WTC11 (cell line): ENCODE measurements at regions not wholly inside any gene's neighbourhood (a gene's known extent, or its start where the extent isn't known, plus 50 kb on each side); places are given as distances from the start of the nearest gene placed in this dataset.

Source experiments
- ATAC-seq: fragments of 200-7000 bp; cut with Tn5 transposase; 2 replicates; pipeline ENCODE4 v1.10.0; 2021; ENCODE audit warnings: mild to moderate bottlenecking, moderate library complexity
- CTCF ChIA-PET: fragments of 300-600 bp; sonication (Branson Sonifier 250); formaldehyde crosslinking; loops from one replicate; lab custom pipeline; 2021; ENCODE audit warnings: antibody characterized with exemption; lab: Charles Lee
- POLR2A ChIA-PET: fragments of 350-600 bp; sonication (Branson Sonifier 250); formaldehyde crosslinking; loops from one replicate; lab custom pipeline; 2021; ENCODE audit warnings: antibody characterized with exemption; lab: Charles Lee
- DNase-seq: peaks from one replicate; pipeline ENCODE4 v3.0.0; 2021; ENCODE audit warnings: low spot score
- H3K27ac Mint-ChIP-seq: 2 replicates; pipeline ENCODE4 v1.8.0; 2021; ENCODE audit warnings: mixed read lengths
- H3K27me3 Mint-ChIP-seq: 2 replicates; pipeline ENCODE4 v1.8.0; 2021; ENCODE audit warnings: low read depth, mild to moderate bottlenecking, moderate library complexity, mixed read lengths
- H3K36me3 Mint-ChIP-seq: 2 replicates; pipeline ENCODE4 v1.8.0; 2021; ENCODE audit warnings: mixed read lengths
- H3K4me1 Mint-ChIP-seq: 2 replicates; pipeline ENCODE4 v1.8.0; 2022; ENCODE audit warnings: mixed read lengths
- H3K4me3 Mint-ChIP-seq: 2 replicates; pipeline ENCODE4 v1.8.0; 2021; ENCODE audit warnings: mild to moderate bottlenecking, moderate library complexity, mixed read lengths
- H3K9me3 Mint-ChIP-seq: 2 replicates; pipeline ENCODE4 v1.8.0; 2021; ENCODE audit warnings: mixed read lengths
- ARID4B ChIP-seq: sonication (generic); formaldehyde crosslinking; IDR thresholded peaks from 2 replicates; pipeline ENCODE4 v1.8.0; 2023; ENCODE audit warnings: missing genetic modification reagents, mild to moderate bottlenecking, borderline replicate concordance
- CBFB ChIP-seq: sonication (generic); formaldehyde crosslinking; IDR thresholded peaks from 2 replicates; pipeline ENCODE4 v1.8.1; 2022; ENCODE audit warnings: mild to moderate bottlenecking, low read depth, missing genetic modification reagents
- CREM ChIP-seq: sonication (generic); formaldehyde crosslinking; IDR thresholded peaks from 2 replicates; pipeline ENCODE4 v1.8.1; 2022; ENCODE audit warnings: mild to moderate bottlenecking, missing genetic modification reagents, moderate library complexity
- E2F1 ChIP-seq: sonication (generic); formaldehyde crosslinking; IDR thresholded peaks from 2 replicates; pipeline ENCODE4 v1.8.0; 2022; ENCODE audit warnings: mild to moderate bottlenecking, missing genetic modification reagents
- E2F4 ChIP-seq: sonication (generic); formaldehyde crosslinking; IDR thresholded peaks from 2 replicates; pipeline ENCODE4 v1.8.1; 2022; ENCODE audit warnings: low read depth, mild to moderate bottlenecking, moderate library complexity, missing genetic modification reagents, borderline replicate concordance
- ESRRA ChIP-seq: sonication (generic); formaldehyde crosslinking; IDR thresholded peaks from 2 replicates; pipeline ENCODE4 v1.8.1; 2022; ENCODE audit warnings: mild to moderate bottlenecking, missing genetic modification reagents, borderline replicate concordance
- ETV6 ChIP-seq: sonication (generic); formaldehyde crosslinking; IDR thresholded peaks from 2 replicates; pipeline ENCODE4 v1.8.1; 2022; ENCODE audit warnings: mild to moderate bottlenecking, missing genetic modification reagents
- FOXP1 ChIP-seq: sonication (generic); formaldehyde crosslinking; IDR thresholded peaks from 2 replicates; pipeline ENCODE4 v1.8.0; 2022; ENCODE audit warnings: missing genetic modification reagents, mild to moderate bottlenecking, moderate library complexity, borderline replicate concordance
- HMGXB4 ChIP-seq: sonication (generic); formaldehyde crosslinking; IDR thresholded peaks from 2 replicates; pipeline ENCODE4 v1.8.1; 2023; ENCODE audit warnings: mild to moderate bottlenecking, moderate library complexity, missing genetic modification reagents
- NR1H2 ChIP-seq: sonication (generic); formaldehyde crosslinking; IDR thresholded peaks from 2 replicates; pipeline ENCODE4 v1.9.0; 2021; ENCODE audit warnings: mild to moderate bottlenecking, moderate library complexity, missing genetic modification reagents
- SP1 ChIP-seq: sonication (generic); formaldehyde crosslinking; conservative IDR thresholded peaks from 2 replicates; pipeline ENCODE4 v1.8.1; 2022; ENCODE audit warnings: missing genetic modification reagents
- TEAD1 ChIP-seq: sonication (generic); formaldehyde crosslinking; IDR thresholded peaks from 2 replicates; pipeline ENCODE4 v1.8.0; 2022; ENCODE audit warnings: mild to moderate bottlenecking, missing genetic modification reagents
- TP53 ChIP-seq: sonication (generic); formaldehyde crosslinking; IDR thresholded peaks from 2 replicates; pipeline ENCODE4 v1.8.1; 2023; ENCODE audit warnings: mild to moderate bottlenecking, missing genetic modification reagents
- ZNF416 ChIP-seq: fragments of 250-450 bp; sonication (Bioruptor Pico); IDR thresholded peaks from 2 replicates; pipeline ENCODE4 v1.9.0; 2021; ENCODE audit warnings: mild to moderate bottlenecking, inconsistent platforms
- ZNF423 ChIP-seq: fragments of 250-450 bp; sonication (Bioruptor Pico); IDR thresholded peaks from 2 replicates; pipeline ENCODE4 v2.1.2; 2022; ENCODE audit warnings: mild to moderate bottlenecking, moderate library complexity
- ZNF671 ChIP-seq: fragments of 250-450 bp; sonication (Bioruptor Pico); IDR thresholded peaks from 2 replicates; pipeline ENCODE4 v1.8.0; 2021; ENCODE audit warnings: mild to moderate bottlenecking
- TF ChIP-seq, protein P1 (sequence below): sonication (generic); formaldehyde crosslinking; IDR thresholded peaks from 2 replicates; pipeline ENCODE4 v1.8.1; 2023; ENCODE audit warnings: mild to moderate bottlenecking, missing genetic modification reagents
- TF ChIP-seq, protein P2 (sequence below): fragments of 250-450 bp; sonication (Bioruptor Pico); conservative IDR thresholded peaks from 2 replicates; pipeline ENCODE4 v1.9.0; 2021; ENCODE audit warnings: mild to moderate bottlenecking
- TF ChIP-seq, protein P3 (sequence below): sonication (generic); formaldehyde crosslinking; IDR thresholded peaks from 2 replicates; pipeline ENCODE4 v1.8.1; 2022; ENCODE audit warnings: missing genetic modification reagents, borderline replicate concordance
- TF ChIP-seq, protein P4 (sequence below): sonication (generic); formaldehyde crosslinking; IDR thresholded peaks from 2 replicates; pipeline ENCODE4 v1.8.1; 2023; ENCODE audit warnings: mild to moderate bottlenecking, missing genetic modification reagents, moderate library complexity
- TF ChIP-seq, protein P5 (sequence below): sonication (generic); formaldehyde crosslinking; IDR thresholded peaks from 2 replicates; pipeline ENCODE4 v1.8.0; 2022; ENCODE audit warnings: mild to moderate bottlenecking, missing genetic modification reagents

GRCh38 chr6:168884646-168885086, 369.0 kb downstream of the THBS2 start:
- ATAC-seq, result peak; percentile 90
- no peaks in the 10 kb centered on the region for H3K36me3 Mint-ChIP-seq
- peaks cover 7% of the 10 kb centered on the region for H3K4me1 Mint-ChIP-seq
- no peaks in the 10 kb centered on the region for H3K9me3 Mint-ChIP-seq
- no peak overlapping the region; the same call in 1 of the 2 replicates for H3K4me3 Mint-ChIP-seq
- peak; percentile 87 for DNase-seq
- H3K27ac Mint-ChIP-seq, result no peak overlapping the region
- ChIA-PET CTCF (no interaction called here), POLR2A (no interaction called here)
- peaks cover 17% of the 10 kb centered on the region for H3K27me3 Mint-ChIP-seq
- TF ChIP-seq, protein P1, sequence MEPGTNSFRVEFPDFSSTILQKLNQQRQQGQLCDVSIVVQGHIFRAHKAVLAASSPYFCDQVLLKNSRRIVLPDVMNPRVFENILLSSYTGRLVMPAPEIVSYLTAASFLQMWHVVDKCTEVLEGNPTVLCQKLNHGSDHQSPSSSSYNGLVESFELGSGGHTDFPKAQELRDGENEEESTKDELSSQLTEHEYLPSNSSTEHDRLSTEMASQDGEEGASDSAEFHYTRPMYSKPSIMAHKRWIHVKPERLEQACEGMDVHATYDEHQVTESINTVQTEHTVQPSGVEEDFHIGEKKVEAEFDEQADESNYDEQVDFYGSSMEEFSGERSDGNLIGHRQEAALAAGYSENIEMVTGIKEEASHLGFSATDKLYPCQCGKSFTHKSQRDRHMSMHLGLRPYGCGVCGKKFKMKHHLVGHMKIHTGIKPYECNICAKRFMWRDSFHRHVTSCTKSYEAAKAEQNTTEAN (CRISPR knock-in tag), result peak; percentile 76
- TF ChIP-seq FOXP1 (CRISPR knock-in tag) (peak; percentile 78), ESRRA (no peak), ZNF416 (CRISPR knock-in tag) (no peak), ZNF671 (CRISPR knock-in tag) (no peak), ETV6 (peak; percentile 59; the same call in 1 of the 2 replicates), NR1H2 (no peak), ZNF423 (peak; percentile 74), E2F4 (CRISPR knock-in tag) (no peak), TEAD1 (CRISPR knock-in tag) (0 out of 2 replicates have a peak, but pooled peaks have one; percentile 25), ARID4B (no peak), TP53 (peak; percentile 67; the same call in 1 of the 2 replicates), HMGXB4 (CRISPR knock-in tag) (peak; percentile 84; the same call in 1 of the 2 replicates), E2F1 (no peak), SP1 (CRISPR knock-in tag) (peak; percentile 32; the same call in 1 of the 2 replicates), CREM (CRISPR knock-in tag) (peak; percentile 20; the same call in 1 of the 2 replicates), CBFB (CRISPR knock-in tag) (0 out of 2 replicates have a peak, but pooled peaks have one; percentile 43)
- TF ChIP-seq, protein P2, sequence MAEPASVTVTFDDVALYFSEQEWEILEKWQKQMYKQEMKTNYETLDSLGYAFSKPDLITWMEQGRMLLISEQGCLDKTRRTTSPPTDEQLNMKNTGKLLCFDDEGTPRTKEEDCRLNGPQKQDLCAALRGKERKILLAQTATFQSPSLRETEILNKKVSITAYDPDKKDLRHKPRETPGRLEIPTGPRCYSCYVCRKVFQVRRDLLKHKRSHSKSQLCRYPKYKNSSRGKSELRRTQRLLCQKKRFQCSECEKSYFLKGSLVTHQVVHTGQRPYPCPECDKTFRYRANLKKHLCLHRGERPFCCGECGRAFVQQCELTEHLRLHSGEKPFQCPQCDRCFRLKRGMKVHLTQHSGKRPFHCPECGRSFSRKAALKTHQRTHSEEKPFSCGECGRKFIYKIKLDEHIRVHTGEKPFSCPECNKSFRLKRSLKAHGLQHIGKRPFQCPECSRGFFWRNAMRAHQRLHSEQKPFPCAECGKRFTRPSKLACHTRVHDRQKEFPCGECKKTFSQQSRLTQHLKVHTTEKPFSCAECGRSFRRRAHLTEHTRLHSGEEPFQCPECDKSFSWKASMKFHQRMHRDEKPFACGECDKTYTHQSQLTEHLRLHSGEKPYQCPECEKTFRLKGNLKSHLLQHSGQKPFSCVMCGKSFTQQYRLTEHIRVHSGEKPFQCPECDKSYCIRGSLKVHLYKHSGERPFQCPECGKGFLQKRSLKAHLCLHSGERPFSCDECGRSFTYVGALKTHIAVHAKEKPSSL, result no peak
- TF ChIP-seq, protein P3, sequence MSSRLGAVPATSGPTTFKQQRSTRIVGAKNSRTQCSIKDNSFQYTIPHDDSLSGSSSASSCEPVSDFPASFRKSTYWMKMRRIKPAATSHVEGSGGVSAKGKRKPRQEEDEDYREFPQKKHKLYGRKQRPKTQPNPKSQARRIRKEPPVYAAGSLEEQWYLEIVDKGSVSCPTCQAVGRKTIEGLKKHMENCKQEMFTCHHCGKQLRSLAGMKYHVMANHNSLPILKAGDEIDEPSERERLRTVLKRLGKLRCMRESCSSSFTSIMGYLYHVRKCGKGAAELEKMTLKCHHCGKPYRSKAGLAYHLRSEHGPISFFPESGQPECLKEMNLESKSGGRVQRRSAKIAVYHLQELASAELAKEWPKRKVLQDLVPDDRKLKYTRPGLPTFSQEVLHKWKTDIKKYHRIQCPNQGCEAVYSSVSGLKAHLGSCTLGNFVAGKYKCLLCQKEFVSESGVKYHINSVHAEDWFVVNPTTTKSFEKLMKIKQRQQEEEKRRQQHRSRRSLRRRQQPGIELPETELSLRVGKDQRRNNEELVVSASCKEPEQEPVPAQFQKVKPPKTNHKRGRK, result no peak
- TF ChIP-seq, protein P4, sequence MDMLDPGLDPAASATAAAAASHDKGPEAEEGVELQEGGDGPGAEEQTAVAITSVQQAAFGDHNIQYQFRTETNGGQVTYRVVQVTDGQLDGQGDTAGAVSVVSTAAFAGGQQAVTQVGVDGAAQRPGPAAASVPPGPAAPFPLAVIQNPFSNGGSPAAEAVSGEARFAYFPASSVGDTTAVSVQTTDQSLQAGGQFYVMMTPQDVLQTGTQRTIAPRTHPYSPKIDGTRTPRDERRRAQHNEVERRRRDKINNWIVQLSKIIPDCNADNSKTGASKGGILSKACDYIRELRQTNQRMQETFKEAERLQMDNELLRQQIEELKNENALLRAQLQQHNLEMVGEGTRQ, result 0 out of 2 replicates have a peak, but pooled peaks have one; percentile 21
- TF ChIP-seq, protein P5, sequence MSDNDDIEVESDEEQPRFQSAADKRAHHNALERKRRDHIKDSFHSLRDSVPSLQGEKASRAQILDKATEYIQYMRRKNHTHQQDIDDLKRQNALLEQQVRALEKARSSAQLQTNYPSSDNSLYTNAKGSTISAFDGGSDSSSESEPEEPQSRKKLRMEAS, result peak; percentile 96
